Mucosa of descending colon (tissue), 3 donors: ENCODE measurements at regions not wholly inside any gene's neighbourhood (a gene's known extent, or its start where the extent isn't known, plus 50 kb on each side); places are given as distances from the start of the nearest gene placed in this dataset.
A peak's percentile ranks its signal among the peaks of the same experiment; 100 is the strongest.

Experiments used
- ATAC-seq: fragments of 200-7000 bp; cut with Tn5 transposase; one replicate; pipeline ENCODE4 v1.9.1; 2020; ENCODE audit warnings: mild to moderate bottlenecking, moderate library complexity
- DNase-seq, 3 donors: peaks; one replicate each; pipeline ENCODE4 v3.0.0-alpha.2; 2020
- H3K36me3 ChIP-seq: fragments of 200-600 bp; one replicate; pipeline ENCODE4 v1.8.0; 2021; ENCODE audit warnings: low read depth, mild to moderate bottlenecking
- H3K4me1 ChIP-seq: fragments of 200-600 bp; one replicate; pipeline ENCODE4 v1.8.0; 2021; ENCODE audit warnings: low read depth, mild to moderate bottlenecking
- H3K4me3 ChIP-seq: fragments of 200-600 bp; one replicate; pipeline ENCODE4 v1.8.0; 2021; ENCODE audit warnings: mild to moderate bottlenecking
- H3K9me3 ChIP-seq: fragments of 200-600 bp; one replicate; pipeline ENCODE4 v1.8.0; 2021; ENCODE audit warnings: mild to moderate bottlenecking
- intact Hi-C, 2 donors: fragments of 100-400 bp; cut with DNase I in 1 of 2; cut with micrococcal nuclease in 1 of 2; formaldehyde crosslinking; loops; one replicate each; pipeline versions ENCODE4 v1.11.0 to v1.11.1; 2022; cut with DNase I, micrococcal nuclease
- TF ChIP-seq, protein P1 (sequence below): fragments of 200-600 bp; IDR thresholded peaks from one replicate; pipeline ENCODE4 v1.8.0; 2022; ENCODE audit warnings: antibody characterized with exemption, mild to moderate bottlenecking
- donor health status: DM: no; HTN: no; CAD: no; lungs with moderate emphysema.
- donor health status: DM: no; HTN: no; CAD: no.
- donor health status: DM: no; HTN: yes; CAD: no.

DNA sequence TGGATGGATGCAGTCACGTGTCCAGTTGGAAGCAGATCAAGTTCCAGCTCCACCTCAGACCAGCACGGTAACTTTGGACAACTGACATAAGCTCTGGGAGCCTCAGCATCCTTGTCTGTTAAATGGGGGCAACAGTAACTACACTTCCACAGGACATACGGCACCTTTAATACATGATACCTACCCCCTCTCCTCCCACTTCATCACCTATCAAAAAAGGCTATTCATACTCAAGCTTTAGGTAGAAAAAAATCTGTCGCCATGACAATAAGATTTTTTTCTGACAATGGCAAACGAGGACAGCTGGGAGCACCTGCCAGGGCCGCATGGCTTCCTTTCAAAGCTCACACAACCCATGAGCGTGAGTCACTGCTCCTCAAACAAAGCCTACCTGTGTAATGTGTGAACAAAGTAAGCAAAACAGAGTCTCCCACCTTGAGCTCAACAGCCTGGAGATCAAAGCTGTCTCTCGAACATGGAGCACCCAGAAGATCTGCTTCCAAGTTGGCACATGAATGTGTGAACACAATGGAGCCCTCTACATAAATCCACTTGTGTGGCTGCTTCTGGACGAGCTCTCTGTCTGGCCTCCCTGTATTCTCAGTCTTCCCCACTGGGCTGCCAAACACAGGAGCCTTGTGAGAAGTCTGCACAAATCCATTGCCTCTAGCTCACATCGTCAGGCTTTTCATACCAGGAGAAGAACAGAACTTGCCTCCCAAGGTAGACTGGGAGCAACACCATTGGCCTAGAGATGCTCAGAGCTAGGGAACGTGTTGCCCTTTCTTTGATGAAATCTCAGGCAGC, 459.7 kb downstream of the SOX9 start:
- H3K36me3 ChIP-seq = no peaks in the 10 kb centered on the region
- H3K4me3 ChIP-seq = no peak overlapping the region
- ATAC-seq (peak; percentile 94), DNase-seq (peak in 1 of 3 donors; percentile 44)
- H3K9me3 ChIP-seq = no peaks in the 10 kb centered on the region
- H3K4me1 ChIP-seq = peaks cover 11% of the 10 kb centered on the region
- intact Hi-C loops = no loop called here
- TF ChIP-seq, protein P1, sequence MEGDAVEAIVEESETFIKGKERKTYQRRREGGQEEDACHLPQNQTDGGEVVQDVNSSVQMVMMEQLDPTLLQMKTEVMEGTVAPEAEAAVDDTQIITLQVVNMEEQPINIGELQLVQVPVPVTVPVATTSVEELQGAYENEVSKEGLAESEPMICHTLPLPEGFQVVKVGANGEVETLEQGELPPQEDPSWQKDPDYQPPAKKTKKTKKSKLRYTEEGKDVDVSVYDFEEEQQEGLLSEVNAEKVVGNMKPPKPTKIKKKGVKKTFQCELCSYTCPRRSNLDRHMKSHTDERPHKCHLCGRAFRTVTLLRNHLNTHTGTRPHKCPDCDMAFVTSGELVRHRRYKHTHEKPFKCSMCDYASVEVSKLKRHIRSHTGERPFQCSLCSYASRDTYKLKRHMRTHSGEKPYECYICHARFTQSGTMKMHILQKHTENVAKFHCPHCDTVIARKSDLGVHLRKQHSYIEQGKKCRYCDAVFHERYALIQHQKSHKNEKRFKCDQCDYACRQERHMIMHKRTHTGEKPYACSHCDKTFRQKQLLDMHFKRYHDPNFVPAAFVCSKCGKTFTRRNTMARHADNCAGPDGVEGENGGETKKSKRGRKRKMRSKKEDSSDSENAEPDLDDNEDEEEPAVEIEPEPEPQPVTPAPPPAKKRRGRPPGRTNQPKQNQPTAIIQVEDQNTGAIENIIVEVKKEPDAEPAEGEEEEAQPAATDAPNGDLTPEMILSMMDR = no peak

DNA sequence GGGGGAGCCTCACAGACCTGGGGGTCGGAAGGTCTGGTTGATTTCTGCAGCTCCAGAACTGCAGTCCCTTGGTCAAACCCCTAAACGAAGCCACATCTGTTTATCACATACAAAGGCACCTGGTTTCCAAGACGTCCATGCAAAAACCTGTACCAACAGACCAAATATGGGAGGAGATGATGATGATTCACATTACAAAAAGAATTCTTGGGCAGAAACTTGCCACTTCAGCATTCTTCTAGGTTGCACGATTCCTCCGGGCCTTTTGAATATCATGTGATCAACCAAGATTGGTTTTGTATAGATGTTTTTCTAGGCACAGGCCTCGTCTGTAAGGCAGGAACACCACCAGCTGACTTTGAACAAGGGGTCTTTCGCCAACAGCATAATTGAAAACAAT, 466.3 kb downstream of the SOX9 start:
- TF ChIP-seq, protein P1 = no peak
- H3K9me3 ChIP-seq = no peaks in the 10 kb centered on the region
- no peaks in the 10 kb centered on the region for H3K36me3 ChIP-seq
- no peak overlapping the region for H3K4me3 ChIP-seq
- intact Hi-C loops = no loop called here
- DNase-seq (no peak), ATAC-seq (no peak)
- no peaks in the 10 kb centered on the region for H3K4me1 ChIP-seq

DNA sequence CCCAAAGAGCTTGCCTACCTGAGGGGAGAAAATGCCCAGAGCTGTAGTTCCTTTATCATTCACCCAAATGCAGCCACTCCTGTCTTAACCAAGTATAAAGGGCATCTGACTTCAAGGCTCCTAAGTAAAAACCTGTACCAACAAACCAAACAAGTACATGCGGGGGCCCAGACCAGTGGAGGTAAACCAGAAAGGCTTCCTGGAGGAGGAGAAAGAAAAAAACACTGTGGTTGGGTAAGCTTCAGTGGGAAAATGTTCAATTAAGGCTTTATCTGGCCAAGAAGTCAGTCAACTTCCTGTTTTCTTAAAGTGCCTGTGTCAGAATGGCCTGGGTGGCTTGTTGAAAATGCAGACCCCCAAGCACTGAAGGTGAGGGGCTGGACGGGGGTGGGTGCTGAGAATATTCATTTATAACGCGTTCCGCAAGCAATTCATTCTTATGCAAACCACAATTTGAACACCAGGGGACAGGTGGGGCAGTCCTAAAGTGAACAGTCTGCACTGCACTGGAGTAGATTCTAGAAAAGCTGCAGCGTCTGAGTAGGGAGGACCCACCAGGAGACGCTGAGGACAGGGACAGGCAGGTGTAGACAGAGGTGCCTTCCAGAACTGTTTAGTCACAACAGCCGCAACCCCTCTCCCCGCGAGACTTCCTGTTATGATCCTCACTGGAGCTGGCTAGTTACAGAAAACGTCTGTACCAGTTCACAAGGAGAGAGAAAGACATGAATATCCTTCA, 467.1 kb downstream of the SOX9 start:
- intact Hi-C loops = no loop called here
- DNase-seq (peak in 2 of 3 donors; percentile 52 to 54), ATAC-seq (peak; percentile 46)
- TF ChIP-seq, protein P1 = no peak
- Histone ChIP-seq H3K4me1 (no peaks in the 10 kb centered on the region), H3K4me3 (no peak overlapping the region), H3K36me3 (no peaks in the 10 kb centered on the region), H3K9me3 (no peaks in the 10 kb centered on the region)

DNA sequence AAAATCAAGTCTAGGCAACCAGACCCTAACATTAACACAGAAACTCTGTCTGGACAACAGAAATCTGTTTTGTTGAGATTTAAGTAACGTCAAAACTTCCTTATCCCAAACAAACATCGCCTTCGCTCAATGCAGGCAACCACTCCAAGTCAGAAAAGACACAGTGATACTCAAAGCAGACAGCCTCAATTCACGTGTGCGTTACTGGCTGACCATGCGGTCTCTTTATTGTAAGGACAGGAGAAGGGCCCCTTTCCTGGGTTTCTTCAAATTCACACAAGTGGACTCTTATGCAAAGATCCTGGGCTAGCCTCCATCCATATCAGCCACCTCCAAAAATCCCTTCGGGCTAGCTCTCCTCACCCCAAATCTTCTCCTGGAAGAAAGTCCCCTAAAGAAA, 467.7 kb downstream of the SOX9 start:
- Histone ChIP-seq H3K4me3 (no peak overlapping the region), H3K9me3 (no peaks in the 10 kb centered on the region), H3K36me3 (no peaks in the 10 kb centered on the region), H3K4me1 (no peaks in the 10 kb centered on the region)
- ATAC-seq = peak; percentile 0
- DNase-seq = no peak
- TF ChIP-seq, protein P1 = no peak
- intact Hi-C loops = no loop called here

DNA sequence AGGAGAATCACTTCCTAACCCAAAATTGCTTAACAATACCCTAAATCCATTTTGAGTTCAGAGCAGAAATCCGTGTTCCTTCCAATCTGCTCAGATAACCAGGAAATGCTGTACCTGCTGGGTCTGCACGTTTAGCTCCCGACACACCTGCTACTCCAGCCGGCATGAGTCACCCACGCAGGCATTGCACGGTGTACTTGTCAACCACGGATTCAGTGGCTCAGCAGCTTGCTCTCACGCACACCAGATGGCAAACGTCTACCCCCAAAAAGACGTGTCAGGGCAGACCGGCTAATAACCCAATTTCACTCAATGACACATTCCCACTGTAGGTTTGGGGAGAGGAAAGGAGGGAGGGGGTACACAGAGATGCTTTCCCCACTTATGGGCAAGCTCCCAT, 468.1 kb downstream of the SOX9 start:
- DNase-seq (peak; percentile 73 to 87 (median 79)), ATAC-seq (peak; percentile 80)
- Histone ChIP-seq H3K9me3 (no peaks in the 10 kb centered on the region), H3K4me1 (no peaks in the 10 kb centered on the region), H3K4me3 (no peak overlapping the region), H3K36me3 (no peaks in the 10 kb centered on the region)
- TF ChIP-seq, protein P1 = no peak
- intact Hi-C loops = no loop called here
